ENCODE measurements at regions not wholly inside any gene's neighbourhood (a gene's known extent, or its start where the extent isn't known, plus 50 kb on each side); places are given as distances from the start of the nearest gene placed in this dataset.

- ChIA-PET CTCF (no interaction called here), POLR2A (no interaction called here)
- DNase-seq (ENCODE audit: low read depth, low spot score), result no peak
- no peak overlapping the region for H3K4me3 ChIP-seq (ENCODE audit: low read depth, low read length)
- TF ChIP-seq, protein P1, sequence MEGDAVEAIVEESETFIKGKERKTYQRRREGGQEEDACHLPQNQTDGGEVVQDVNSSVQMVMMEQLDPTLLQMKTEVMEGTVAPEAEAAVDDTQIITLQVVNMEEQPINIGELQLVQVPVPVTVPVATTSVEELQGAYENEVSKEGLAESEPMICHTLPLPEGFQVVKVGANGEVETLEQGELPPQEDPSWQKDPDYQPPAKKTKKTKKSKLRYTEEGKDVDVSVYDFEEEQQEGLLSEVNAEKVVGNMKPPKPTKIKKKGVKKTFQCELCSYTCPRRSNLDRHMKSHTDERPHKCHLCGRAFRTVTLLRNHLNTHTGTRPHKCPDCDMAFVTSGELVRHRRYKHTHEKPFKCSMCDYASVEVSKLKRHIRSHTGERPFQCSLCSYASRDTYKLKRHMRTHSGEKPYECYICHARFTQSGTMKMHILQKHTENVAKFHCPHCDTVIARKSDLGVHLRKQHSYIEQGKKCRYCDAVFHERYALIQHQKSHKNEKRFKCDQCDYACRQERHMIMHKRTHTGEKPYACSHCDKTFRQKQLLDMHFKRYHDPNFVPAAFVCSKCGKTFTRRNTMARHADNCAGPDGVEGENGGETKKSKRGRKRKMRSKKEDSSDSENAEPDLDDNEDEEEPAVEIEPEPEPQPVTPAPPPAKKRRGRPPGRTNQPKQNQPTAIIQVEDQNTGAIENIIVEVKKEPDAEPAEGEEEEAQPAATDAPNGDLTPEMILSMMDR (IDR thresholded peaks at IDR 0.05; ENCODE audit: insufficient read depth, low read length, missing control alignments), result no peak
Observed at GRCh38 chr1:38699330-38700076, 160.1 kb downstream of the RRAGC start.

- ChIA-PET POLR2A (no interaction called here), CTCF (no interaction called here)
- H3K4me3 ChIP-seq (ENCODE audit: low read depth, low read length), result no peak overlapping the region
- TF ChIP-seq, protein P1 (IDR thresholded peaks at IDR 0.05; ENCODE audit: insufficient read depth, low read length, missing control alignments), result no peak
- no peak for DNase-seq (ENCODE audit: low read depth, low spot score)
Observed at GRCh38 chr1:38697387-38697786, 162.2 kb downstream of the RRAGC start.

DNA sequence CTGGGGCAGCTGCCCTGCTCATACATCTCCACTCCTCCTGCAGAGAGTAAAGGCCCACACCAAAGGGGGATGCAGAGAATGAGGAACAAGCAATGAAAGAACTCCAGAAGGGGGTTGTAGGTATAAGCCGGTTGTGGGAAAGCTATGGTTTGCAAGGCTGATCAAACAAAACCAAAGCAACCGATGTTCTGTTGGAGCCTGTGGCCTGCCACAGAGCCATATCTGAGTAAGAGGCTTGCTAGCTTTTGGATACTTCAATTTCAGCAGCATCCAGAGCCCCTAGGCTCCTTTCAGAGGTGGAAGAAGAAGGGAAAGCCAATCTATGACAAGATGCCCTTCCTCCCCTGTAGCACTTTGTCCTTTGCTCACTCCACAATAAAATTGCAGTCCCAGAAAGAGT, 163.2 kb downstream of the RRAGC start:
- no peak for DNase-seq (ENCODE audit: low read depth, low spot score)
- ChIA-PET CTCF (no interaction called here), POLR2A (no interaction called here)
- H3K4me3 ChIP-seq (ENCODE audit: low read depth, low read length), result no peak overlapping the region
- TF ChIP-seq, protein P1 (IDR thresholded peaks at IDR 0.05; ENCODE audit: insufficient read depth, low read length, missing control alignments), result no peak

- no peak for DNase-seq (ENCODE audit: low read depth, low spot score)
- CTCF ChIA-PET, result interaction anchor here (1.2 kb wide), 1 partner anchor 102 kb away, joined by 3 read pairs; no protein-coding TSS in a partner anchor
- H3K4me3 ChIP-seq (ENCODE audit: low read depth, low read length), result no peak overlapping the region
- POLR2A ChIA-PET, result no interaction called here
- TF ChIP-seq, protein P1 (IDR thresholded peaks at IDR 0.05; ENCODE audit: insufficient read depth, low read length, missing control alignments), result no peak
Observed at GRCh38 chr1:38693759-38694158, 165.8 kb downstream of the RRAGC start.

DNA sequence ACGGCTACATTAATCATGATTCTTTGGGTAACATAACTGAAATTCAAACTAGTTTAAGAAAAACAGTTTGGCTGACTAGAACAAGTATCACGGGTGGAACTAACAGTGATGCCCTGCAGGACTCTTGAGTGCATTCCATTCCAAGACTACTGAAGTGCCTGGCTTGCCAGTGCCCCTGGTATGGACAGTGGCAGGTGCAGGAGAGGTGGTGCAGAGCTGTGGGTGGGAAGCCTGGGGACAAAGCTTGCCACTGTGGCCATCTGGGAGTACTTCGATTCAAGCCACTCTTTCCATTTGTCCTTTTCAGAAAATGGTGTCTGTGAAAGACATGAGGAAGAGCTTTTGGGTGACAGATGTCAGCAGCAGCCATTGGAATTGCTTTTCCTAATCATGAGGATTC, 166.5 kb downstream of the RRAGC start:
- no peak for DNase-seq (ENCODE audit: low read depth, low spot score)
- TF ChIP-seq, protein P1 (IDR thresholded peaks at IDR 0.05; ENCODE audit: insufficient read depth, low read length, missing control alignments), result no peak
- POLR2A ChIA-PET, result no interaction called here
- CTCF ChIA-PET, result interaction anchor here (1.2 kb wide), 1 partner anchor 101 kb away, joined by 3 read pairs; no protein-coding TSS in a partner anchor
- H3K4me3 ChIP-seq (ENCODE audit: low read depth, low read length), result no peak overlapping the region

DNA sequence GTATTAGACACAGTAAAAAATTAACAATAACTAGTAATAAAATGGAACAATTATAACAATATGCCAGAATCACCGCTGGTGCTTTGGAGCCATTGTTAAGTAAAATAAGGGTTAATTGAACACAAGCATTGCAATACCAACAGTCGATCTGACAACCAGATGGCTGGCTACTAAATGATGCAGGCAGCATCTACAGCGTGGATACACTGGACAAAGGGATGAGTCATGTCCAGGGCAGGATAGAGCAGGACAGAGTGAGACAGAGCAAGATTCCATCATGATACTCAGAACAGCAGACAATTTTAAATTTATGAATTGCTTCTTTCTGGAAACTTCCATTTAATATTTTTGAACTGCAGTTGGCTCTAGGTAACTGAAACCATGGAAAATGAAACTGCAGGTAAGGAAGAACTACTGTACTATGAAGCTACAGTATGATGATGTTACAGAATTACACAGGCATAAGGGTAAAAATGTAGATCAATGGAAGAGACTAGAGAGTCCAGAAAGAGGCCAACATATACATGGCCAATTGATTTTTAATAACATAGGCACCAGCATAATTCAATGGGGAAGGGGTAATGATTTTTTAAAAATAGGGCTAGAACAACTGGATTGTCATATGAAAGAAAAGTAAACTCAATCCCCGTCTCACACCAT, 168.7 kb downstream of the RRAGC start:
- ChIA-PET POLR2A (no interaction called here), CTCF (no interaction called here)
- DNase-seq (ENCODE audit: low read depth, low spot score), result no peak
- H3K4me3 ChIP-seq (ENCODE audit: low read depth, low read length), result no peak overlapping the region
- TF ChIP-seq, protein P1 (IDR thresholded peaks at IDR 0.05; ENCODE audit: insufficient read depth, low read length, missing control alignments), result no peak
